ENCODE measurements at regions not wholly inside any gene's neighbourhood (a gene's known extent, or its start where the extent isn't known, plus 50 kb on each side); places are given as distances from the start of the nearest gene placed in this dataset.
A peak's percentile ranks its signal among the peaks of the same experiment; 100 is the strongest.

DNA sequence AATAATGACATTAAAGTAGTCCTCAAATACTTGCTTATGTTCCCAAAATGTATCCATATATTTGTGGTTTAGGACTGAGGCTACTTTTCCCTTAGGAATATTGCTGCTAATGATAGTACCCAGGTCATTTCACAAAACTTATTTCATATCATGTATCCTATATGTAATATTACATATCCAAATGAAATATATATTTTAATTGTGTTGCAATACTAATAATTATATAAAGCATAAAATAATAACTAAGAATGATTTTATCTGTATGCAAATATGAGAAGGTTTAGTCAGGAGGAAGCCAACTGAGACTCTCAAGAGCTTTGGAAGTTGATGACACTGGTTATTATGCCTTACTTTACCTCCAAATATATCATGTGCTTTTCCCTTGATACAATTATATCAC is 231.5 kb upstream of the KLF14 start:
- DNase-seq (ENCODE audit: low read depth in 2 of 2): no peak

DNA sequence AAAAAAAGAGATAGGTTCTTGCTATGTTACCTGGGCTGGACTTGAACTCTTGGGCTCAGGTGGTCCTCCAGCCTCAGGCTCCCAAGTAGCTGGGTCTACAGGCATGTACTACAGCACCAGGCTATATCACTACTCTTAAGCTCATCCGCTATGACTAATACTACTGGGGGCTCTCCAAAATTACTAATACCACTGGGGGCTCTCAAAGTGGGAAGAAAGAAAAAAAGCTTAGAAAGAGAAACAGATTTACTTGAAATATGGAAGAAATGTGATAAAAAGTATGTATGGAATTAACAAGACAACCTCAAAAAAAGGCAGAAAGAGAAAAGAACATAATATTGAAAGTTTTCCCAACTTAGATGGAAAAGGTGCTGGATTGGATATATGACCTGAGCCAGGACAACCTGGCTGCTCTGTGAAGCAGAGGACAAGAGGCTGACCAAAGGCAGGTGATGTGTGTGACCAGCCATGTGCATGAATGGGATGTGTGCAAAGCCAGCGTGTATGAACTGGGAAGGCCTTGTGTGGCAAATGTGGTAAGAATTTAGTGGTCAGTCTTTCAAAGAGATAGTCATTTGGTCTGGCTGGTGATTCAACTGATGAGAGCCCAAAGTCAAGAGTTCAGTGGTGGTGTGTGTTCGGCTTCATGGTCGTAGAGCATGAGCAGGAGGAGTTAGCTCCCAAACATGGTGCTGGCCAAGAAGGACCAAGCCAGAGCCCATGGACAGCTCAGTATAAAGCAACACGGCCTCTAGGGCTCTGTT is 232.4 kb upstream of the KLF14 start:
- DNase-seq (ENCODE audit: low read depth in 2 of 2): no peak

DNA sequence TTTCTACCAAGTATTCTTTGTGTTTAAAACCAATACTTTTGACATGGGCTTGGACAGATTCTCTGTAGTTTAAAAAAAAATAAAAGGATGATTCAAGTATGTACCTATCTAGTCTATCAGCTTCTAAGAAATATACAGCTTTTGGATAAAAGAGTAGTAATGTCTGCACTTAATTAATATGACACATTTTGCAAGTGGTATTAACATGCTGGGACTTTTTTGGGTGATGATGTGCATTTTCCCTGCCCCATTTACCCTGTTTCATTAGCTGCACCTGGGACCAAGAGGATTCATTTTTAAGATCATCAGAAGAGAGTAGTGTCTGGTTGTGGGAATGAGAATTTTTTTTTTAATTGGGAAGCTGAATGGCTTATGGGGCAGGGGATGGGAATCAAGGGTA is 236.2 kb upstream of the KLF14 start:
- no peak for DNase-seq (ENCODE audit: low read depth in 2 of 2)

DNA sequence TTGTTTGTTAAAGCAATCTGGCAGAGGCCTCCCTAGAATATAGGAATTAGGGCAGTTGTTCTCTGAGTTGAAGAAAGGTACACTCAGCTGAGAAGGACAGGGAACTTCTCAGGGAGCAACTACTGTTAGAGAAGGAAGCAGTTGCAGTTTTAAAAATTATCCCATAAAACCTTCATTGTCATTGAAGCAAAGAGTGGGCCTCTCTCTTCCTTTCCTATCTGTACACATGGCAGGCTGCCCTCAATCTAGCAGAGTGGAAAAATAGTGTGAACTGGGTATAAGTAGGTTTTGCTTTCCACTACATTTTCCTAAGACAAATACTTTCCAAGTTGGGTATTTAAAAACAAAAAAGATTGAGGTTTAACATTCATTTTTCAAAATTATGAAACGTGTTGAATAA is 236.7 kb upstream of the KLF14 start:
- no peak for DNase-seq (ENCODE audit: low read depth in 2 of 2)

DNA sequence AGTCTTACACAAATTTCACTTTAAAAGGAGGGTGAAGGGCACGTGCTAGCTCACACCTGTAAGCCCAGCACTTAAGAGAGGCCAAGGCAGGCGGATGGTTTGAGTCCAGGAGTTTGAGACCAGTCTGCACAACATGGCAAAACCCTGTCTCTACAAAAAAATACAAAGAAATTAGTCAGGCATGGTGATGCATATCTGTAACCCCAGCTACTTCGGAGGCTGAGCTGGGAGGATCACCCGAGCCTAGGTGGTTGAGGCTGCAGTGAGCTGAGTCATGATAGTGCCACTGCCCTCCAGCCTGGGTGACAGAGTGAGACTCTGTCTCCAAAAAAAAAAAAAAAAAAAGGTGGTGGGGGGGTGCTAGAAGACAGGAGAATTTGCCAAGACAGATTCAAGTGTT is 237.3 kb upstream of the KLF14 start:
- DNase-seq (ENCODE audit: low read depth in 2 of 2): peak; percentile 67 to 77

DNA sequence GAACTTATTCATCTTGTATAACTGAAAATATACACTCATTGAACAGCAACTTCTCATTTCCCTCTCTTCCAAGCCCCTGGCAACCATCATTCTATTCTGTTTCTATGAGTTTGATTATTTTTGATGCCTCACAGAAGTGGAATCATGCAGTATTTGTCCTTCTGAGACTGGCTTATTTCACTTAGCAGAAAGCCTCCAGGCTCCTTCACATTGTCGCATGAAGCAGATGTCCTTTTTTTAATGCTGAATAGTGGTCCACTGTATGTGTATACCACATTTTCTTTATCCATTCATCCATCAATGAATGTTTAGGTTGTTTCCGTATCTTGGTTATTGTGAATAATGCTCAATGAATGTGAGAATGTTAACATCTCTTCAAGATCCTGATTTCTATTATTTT is 238.2 kb upstream of the KLF14 start:
- DNase-seq (ENCODE audit: low read depth in 2 of 2): no peak

DNA sequence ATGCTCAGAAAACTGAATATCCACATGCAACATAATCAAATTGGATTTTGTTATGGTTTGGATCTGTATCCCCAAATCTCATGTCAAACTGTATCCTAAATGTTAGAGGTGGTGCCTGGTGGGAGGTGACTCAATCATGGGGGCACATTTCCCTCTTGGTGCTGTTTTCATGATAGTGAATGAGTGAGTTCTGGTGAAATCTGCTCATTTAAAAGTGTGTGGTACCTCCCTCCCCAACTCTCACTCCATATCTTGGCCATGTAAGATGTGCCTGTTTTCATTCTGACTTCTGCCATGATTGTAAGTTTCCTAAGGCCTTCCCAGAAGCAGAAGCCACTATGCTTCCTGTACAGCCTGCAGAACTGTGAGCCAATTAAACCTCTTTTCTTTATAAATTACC is 239.6 kb upstream of the KLF14 start:
- no peak for DNase-seq (ENCODE audit: low read depth in 2 of 2)

DNA sequence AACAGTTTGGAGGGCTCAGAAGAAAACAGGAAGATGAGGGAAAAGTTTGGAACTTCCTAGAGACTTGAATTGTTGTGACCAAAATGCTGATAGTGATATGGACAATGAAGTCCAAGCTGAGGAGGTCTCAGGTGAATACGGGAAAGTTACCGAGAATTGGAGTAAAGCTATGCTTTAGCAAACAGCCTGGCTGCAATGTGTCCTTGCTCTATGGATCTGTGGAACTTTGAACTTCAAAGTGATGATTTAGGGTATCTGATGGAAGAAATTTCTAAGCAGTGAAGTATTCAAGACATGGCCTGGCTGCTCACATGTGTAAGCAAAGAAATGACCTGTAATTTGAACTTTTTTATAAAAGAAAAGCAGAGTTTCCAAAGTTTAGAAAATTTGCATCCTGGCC is 240.2 kb upstream of the KLF14 start:
- DNase-seq (ENCODE audit: low read depth in 2 of 2): no peak

DNA sequence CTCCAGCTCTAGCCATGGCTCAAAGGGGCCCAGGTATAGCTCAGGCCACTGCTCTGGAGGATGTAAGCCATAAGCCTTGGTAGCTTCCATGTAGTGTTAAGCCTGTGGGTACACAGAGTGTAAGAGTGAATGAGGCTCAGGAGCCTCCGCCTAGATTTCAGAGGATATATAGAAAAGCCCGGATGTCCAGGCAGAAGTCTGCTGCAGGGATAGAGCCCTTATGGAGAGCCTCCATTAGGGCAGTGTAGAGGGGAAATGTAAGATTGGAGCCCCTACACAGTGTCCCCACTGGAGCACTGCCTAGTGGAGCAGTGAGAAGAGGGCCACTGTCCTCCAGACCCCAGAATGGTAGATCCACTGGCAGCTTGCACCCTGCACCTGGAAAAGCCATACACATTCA is 240.8 kb upstream of the KLF14 start:
- no peak for DNase-seq (ENCODE audit: low read depth in 2 of 2)

DNA sequence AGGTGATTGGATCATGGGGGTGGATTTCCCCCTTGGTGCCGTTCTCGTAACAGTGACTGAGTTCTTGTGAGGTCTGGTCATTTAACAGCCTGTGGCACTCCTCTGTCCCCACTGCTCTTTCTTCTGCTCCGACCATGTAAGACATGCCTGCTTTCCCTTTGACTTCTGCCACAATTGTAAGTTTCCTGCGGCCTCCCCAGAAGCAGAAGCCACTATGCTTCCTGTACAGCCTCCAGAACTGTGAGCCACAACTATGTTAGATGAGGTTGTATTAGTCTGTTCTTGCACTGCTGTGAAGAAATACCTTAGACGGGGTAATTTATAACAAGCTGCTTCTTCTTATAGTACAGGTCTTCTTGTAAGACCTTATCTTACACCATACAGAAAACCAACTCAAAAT is 241.7 kb upstream of the KLF14 start:
- no peak for DNase-seq (ENCODE audit: low read depth in 2 of 2)

DNA sequence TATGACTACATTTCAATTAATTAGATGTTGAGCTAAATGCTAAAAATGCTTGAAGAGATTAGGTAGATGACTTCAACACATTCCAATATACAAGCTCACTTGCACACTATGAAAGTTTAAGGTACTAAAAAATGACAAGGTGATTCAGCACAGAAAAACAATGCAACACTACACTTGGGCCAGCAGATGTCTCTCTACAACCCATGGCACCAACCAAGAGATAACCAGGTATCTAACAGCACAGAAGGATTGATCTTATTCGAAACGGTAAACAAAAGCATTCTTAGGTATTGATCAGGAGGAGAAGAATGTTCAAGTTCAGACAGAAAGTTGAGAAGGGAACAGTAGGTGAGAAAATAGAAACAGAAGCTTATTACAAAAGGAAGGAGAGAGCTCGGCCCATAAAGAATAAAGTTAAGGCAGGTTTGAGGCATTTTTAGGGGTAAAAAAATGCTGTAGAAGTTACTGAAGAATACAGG is 248.2 kb upstream of the KLF14 start:
- no peak for DNase-seq (ENCODE audit: low read depth in 2 of 2)

DNA sequence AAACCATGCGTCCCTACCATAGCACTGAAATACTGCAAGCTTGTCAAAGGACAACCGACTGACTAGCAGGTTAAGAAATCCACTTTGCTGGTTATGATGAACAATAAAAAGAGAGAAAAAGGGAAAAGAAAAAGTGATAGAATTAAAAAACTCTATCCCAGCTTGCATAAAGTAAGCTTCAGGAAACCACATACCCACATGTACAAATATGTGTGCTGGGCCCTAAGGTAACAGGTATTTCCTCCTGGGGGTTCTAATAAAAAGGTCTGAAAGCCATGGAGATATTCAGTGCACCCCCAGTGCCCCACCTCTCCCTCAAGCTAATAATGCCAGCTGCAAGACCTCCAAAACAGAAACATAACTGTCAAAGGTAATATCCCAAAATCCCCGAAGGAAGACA is 248.6 kb upstream of the KLF14 start:
- DNase-seq (ENCODE audit: low read depth in 2 of 2): no peak

DNA sequence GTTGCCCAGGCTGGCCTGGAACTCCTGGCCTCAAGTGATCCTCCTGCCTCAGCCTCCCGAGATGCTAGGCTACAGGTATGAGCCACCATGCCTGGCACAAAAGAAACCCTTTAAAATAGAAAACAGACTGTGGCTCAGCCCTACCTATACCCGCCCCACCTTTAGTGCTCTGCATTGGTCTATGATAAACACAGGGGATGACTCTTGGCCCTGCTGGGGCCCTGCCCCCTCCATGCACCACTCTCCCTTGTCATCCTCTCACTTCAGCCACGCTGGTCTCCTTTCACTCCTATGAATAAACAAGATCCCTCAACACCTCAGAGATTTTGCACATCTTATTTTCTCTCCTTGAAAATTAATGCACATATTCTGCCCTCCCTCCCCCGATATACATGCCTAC is 251.4 kb upstream of the KLF14 start:
- DNase-seq (ENCODE audit: low read depth in 2 of 2): no peak

DNA sequence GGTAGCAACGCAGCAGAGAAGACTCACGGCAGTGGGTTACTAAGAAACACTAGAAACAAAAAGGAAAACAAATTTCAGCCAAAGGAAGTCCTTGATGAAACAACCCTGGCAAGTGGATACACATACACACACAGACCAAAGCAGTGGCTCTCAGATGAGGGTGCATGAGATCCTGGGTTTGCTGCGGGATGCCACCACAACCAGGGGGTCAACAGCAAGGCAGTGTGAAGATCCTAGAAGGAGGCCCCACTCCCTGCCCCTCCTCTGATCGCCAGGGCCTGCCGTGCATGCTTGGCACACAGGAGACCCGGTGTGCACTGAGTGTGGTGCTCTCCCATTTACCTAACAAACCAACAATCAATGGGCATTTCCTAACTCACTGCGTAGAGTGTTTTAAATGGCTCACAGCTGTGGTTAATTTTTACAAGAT is 252.3 kb upstream of the KLF14 start:
- no peak for DNase-seq (ENCODE audit: low read depth in 2 of 2)

DNA sequence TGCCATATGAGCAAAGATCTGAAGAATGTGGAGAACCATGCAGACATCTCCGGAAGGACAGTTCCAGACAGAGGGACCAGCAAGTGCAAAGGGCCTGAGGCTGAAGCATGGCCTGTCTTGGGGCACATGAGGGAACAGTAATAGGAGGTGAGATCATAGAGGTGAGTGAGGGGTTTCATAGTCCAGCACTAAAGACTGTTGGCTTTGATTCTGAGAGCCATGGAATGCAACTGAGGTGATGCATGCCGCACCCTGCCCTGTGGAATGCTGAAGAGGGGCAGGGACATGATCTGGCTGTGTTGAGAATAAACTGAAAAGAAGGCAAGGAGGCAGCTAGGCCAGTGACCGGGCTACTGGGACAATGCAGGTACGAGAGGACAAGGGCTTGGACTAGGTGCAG is 253.1 kb upstream of the KLF14 start:
- DNase-seq (ENCODE audit: low read depth in 2 of 2): no peak

DNA sequence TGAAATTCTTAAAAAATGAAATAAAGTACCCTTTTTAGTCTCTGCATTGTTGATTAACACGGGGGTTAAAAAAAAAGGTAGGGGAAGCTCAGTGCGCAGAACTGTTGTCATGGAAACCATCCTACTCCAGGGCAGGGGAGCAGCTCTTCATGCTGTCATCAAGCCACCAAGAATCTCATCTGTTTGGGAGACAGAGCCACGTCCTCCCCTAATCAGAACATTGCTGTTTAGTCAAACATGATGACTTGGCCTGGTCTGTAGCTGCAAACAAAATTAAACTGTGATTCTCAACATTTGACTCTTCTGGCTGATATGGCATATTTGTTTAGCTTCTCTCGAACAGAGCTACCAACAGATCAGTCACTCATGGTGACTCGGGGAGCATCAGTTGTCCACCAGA is 254.4 kb upstream of the KLF14 start:
- DNase-seq (ENCODE audit: low read depth in 2 of 2): no peak

DNA sequence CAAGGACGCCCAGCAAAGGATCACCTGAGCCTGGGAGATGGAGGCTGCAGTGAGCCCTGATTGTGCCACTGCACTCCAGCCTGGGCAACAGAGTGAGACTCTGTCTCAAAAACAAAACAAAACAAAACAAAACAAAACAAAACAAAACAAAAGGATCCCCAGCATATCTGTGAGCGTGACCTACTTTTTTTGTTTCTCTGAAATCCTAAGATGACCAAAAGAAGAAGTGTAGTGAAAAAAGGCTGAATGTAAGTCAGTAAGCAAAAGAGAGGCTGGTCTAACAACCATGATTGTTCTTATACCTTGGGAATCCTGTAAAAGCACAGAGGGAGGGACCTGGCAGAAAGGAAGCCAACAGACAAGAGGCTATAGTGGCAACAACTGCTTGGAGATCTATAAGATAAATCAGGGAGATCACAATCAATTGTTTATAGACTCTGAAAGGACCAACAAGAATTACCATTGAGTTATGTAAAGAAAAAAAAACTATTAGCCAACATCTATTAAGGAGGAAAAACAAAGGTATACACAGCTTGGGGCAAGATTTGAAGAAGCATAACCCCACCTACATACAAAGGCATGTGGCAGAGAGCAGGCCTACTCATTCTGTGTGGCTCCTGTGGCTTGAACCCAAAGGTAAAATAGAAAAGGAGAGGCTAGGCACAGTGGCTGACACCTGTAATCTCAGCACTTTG is 255.2 kb upstream of the KLF14 start:
- DNase-seq (ENCODE audit: low read depth in 2 of 2): no peak

DNA sequence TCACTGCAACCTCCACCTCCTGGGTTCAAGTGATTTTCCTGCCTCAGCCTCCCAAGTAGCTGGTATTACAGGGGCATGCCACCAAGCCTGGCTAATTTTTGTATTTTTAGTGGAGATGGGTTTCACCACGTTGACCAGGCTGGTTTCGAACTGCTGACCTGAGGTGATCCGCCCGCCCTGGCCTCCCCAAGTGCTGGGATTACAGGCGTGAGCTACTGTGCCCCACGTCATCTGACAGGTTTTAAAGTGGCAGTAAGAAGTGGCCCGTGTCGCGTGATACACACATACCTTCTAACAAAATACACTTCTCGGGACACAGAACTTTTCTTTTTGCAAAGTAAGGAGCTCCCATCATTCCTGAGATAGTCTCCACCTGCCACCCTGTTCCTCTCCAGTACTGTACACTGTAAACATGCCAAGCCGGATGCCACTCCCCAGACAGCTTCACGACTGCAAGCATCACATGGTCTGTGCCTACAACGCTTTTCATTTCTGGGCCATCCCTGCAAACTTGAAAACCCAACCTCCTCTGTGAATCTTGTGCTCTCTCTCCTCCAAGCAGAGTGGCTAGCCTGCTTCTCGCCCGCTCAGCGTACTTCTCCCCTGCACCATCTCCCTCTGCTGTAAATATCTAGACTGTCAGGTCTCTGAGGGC is 256.3 kb upstream of the KLF14 start:
- no peak for DNase-seq (ENCODE audit: low read depth in 2 of 2)

DNA sequence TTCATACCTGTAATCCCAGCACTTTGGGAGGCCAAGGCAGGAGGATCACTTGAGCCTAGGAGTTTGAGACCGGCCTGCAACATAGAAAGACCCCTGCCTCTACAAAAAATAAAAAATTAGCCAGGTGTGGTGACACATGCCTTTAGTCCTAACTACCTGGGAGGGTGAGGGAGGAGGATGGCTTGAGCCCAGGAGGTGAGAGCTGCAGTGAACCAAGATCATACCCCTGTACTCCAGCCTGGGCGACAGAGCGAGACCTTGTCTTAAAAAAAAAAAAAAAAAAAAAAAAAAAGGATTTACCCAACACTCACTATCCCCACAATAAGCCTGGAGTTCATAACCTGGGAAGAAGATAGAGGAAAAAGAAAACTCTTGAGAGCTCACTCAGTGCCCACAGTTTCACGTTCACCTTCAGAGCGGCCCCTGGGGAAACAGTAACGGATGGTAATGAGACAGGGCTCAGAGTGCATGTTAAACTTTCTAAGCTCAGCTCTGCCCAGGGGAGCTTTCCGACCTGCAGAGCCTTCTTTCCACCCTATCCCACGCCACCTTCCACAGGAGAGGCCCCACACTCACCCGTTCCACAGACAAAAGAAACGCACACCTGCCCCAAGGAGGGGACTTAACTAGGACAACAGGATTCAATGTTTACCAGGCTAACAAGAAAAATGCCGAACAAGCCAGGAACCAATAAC is 259.8 kb upstream of the KLF14 start:
- no peak for DNase-seq (ENCODE audit: low read depth in 2 of 2)

DNA sequence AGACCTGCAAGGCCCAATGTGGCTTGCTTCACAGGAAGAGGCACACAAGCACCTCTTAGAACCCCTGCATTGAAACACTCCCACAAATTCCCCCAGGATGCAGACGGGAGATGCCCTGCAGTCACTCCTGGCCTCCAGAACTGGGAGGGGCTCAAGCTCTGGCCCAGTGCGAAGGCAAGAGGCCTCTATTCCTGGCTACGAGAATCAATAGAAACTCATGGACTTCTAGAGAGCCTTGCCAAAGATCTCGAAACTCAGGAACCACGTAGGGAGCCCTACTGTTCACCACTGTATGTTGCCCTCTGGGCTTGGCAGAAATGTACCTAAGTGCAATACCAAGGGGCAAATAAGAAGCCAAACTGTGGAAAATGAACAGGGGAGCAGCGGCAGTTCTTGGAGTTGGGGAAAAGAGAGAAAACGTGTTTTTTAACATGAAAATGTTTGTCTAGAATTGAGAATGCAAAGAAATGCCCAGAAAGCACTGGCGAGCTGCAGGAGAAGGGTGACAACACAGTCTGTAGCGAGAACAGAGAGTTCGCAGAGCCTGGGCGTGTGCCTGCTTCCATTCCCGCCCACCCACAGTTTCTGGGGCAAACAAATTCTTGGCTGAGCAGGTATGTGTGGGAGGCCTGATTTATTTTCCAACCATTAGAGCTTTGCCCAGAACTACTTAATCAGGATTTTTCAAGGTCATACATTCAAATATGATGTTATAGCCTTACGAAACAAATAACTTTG is 260.5 kb upstream of the KLF14 start:
- no peak for DNase-seq (ENCODE audit: low read depth in 2 of 2)

DNA sequence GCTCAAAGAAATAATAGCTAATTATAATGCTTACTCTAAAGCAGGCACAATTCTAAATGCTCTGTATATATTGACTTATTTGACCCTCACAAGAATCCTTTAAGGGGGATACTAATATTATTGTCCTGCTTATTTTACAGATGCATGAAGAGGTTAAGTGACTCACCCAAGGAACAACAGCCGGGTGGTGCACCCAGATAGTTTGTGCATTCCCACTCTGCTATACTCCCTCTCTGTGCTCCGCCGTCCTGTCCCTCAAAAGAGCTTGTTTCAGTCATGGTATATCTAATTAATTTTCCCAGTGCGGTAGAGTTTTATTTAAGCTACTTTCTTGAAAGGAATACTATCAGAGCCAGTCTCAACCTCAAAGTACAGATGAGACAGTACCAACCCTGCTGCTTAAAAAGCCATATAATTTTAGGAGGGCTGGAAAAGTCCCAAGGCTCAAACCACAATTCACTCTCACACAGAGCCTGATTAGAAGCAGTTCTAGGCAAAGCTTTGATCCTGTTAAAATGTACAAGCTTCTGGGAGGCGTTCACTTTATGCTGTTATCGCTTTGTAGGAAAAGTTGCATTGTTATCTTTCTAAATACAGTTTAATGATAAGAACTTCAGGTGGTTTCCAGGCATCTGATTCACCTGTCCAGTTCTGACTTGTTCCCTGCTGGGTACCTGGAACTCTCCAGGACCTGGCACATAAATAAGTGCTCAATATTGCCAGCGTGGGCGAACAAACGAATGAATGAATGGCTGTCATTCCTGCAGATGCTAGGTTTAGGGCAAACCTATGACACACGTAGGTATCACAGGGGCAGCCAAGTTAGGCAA is 261.5 kb upstream of the KLF14 start:
- no peak for DNase-seq (ENCODE audit: low read depth in 2 of 2)

Measured in stimulated activated CD4-positive, alpha-beta T cell treated with anti-CD3 and anti-CD28 coated beads, Interleukin-15, amount 100 ng/mL, for 48 hours (primary cell).